ENCODE measurements at regions not wholly inside any gene's neighbourhood (a gene's known extent, or its start where the extent isn't known, plus 50 kb on each side); places are given as distances from the start of the nearest gene placed in this dataset.

DNA sequence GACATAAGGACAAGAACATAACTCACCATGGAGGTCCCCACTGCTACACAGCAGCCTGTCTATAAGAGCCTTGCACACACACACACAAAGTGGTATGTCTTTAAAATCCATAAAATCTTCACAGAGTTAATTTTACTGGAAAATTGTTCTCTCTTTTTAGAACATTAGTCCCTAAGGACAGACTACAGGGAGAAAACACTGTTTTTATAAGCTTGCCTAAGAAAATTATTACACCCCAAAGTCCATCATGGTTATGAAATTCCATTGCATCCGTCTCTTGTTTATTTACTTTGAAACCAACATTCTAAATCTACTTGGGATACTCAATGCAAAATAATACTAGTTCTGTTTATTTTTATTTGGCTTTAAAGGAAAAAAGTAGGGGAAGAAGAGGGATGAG is 197.4 kb downstream of the SETD4 start:
- no peak for TF ChIP-seq REST (IDR thresholded peaks at IDR 0.05; ENCODE audit: low read depth)
- no peak for TF ChIP-seq TCF12 (IDR thresholded peaks at IDR 0.05; ENCODE audit: low read depth)
- no peak for TF ChIP-seq MAX (IDR thresholded peaks at IDR 0.05)
- no peak for TF ChIP-seq FOXM1 (IDR thresholded peaks at IDR 0.05; ENCODE audit: borderline replicate concordance, low read depth)
- TF ChIP-seq CEBPB (IDR thresholded peaks at IDR 0.05) = no peak
- no peak for TF ChIP-seq YY1 (IDR thresholded peaks at IDR 0.05; ENCODE audit: low read depth)

- TF ChIP-seq YY1 (IDR thresholded peaks at IDR 0.05; ENCODE audit: low read depth) (no peak), ZBTB7A (IDR thresholded peaks at IDR 0.05; ENCODE audit: low read depth) (no peak)
- TF ChIP-seq, protein P1, sequence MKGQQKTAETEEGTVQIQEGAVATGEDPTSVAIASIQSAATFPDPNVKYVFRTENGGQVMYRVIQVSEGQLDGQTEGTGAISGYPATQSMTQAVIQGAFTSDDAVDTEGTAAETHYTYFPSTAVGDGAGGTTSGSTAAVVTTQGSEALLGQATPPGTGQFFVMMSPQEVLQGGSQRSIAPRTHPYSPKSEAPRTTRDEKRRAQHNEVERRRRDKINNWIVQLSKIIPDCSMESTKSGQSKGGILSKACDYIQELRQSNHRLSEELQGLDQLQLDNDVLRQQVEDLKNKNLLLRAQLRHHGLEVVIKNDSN (IDR thresholded peaks at IDR 0.05) = no peak
Observed at GRCh38 chr21:35861661-35862060, 198.7 kb downstream of the SETD4 start.

- TF ChIP-seq MAX (IDR thresholded peaks at IDR 0.05) = no peak
- TF ChIP-seq REST (IDR thresholded peaks at IDR 0.05; ENCODE audit: low read depth) = no peak
- no peak for TF ChIP-seq RAD21 (IDR thresholded peaks at IDR 0.05; ENCODE audit: low read depth)
Observed at GRCh38 chr21:35860189-35860869, 200.0 kb downstream of the SETD4 start.

- TF ChIP-seq CREB1 (IDR thresholded peaks at IDR 0.05; ENCODE audit: low read depth) = no peak
Observed at GRCh38 chr21:35859677-35860076, 200.6 kb downstream of the SETD4 start.

- TF ChIP-seq FOXM1 (IDR thresholded peaks at IDR 0.05; ENCODE audit: borderline replicate concordance, low read depth) (no peak), CREB1 (IDR thresholded peaks at IDR 0.05; ENCODE audit: low read depth) (no peak), EGR1 (IDR thresholded peaks at IDR 0.05) (no peak), TCF12 (IDR thresholded peaks at IDR 0.05; ENCODE audit: low read depth) (no peak), CEBPB (IDR thresholded peaks at IDR 0.05) (no peak), ZBTB7A (IDR thresholded peaks at IDR 0.05; ENCODE audit: low read depth) (no peak), REST (IDR thresholded peaks at IDR 0.05; ENCODE audit: low read depth) (no peak), MAX (IDR thresholded peaks at IDR 0.05) (no peak), EP300 (IDR thresholded peaks at IDR 0.05; ENCODE audit: borderline replicate concordance) (no peak), TAF1 (IDR thresholded peaks at IDR 0.05; ENCODE audit: low read depth) (no peak), NFIC (IDR thresholded peaks at IDR 0.05) (no peak), RAD21 (IDR thresholded peaks at IDR 0.05; ENCODE audit: low read depth) (no peak), YY1 (IDR thresholded peaks at IDR 0.05; ENCODE audit: low read depth) (no peak), TEAD4 (IDR thresholded peaks at IDR 0.05) (no peak)
- TF ChIP-seq, protein P1 (IDR thresholded peaks at IDR 0.05) = no peak
Observed at GRCh38 chr21:35857095-35857494, 203.2 kb downstream of the SETD4 start.

All from Ishikawa (cell line).